ENCODE measurements at regions not wholly inside any gene's neighbourhood (a gene's known extent, or its start where the extent isn't known, plus 50 kb on each side); places are given as distances from the start of the nearest gene placed in this dataset.
A peak's percentile ranks its signal among the peaks of the same experiment; 100 is the strongest.

DNA sequence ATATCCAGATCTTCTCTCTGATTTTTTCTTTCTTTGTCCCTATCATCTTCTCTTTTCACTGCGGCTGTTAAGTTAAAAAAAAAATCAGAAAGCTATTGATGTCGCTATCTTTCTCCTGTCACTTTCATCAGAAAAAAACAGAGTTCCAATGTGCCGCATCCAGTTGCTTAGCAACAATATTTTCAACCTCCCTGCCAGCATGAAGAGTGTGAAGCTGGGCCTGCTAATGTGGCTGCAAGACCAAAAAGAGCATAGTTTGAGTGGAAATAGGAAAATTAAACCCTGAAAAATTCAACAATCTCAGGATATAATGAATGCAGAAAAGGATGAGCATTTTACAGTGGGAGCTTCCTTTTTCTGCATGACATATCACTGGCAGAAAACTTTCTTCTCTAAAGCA lies 1025.4 kb upstream of the LRFN5 start:
- Histone ChIP-seq H4K20me1 (ENCODE audit: insufficient read depth) (no peaks in the 10 kb centered on the region), H3K27me3 (ENCODE audit: insufficient read depth, low read depth, low read length) (no peaks in the 10 kb centered on the region), H3K9me3 (ENCODE audit: low read length) (no peaks in the 10 kb centered on the region), H3K4me3 (ENCODE audit: low read length) (peak overlapping the region; percentile 19), H3K4me2 (ENCODE audit: low read length) (peak overlapping the region; percentile 56), H3K27ac (ENCODE audit: low read length) (peak overlapping the region; percentile 92), H3K79me2 (replicated peaks; ENCODE audit: insufficient read depth, low read length) (no peaks in the 10 kb centered on the region), H3K9ac (ENCODE audit: low read length) (peak overlapping the region; percentile 51), H3K9me2 (ENCODE audit: insufficient read depth, low read length) (no peaks in the 10 kb centered on the region), H2AFZ (ENCODE audit: low read depth, low read length) (no peak overlapping the region), H3K36me3 (ENCODE audit: insufficient read depth, low read length) (no peaks in the 10 kb centered on the region), H3F3A (ENCODE audit: insufficient read depth, low read length, poor library complexity, severe bottlenecking) (peaks cover 7% of the 10 kb centered on the region)
- TF ChIP-seq EZH2 (IDR thresholded peaks at IDR 0.05; ENCODE audit: borderline replicate concordance, insufficient read depth, low read length, poor library complexity, severe bottlenecking) (no peak), RAD21 (conservative IDR thresholded peaks at IDR 0.05) (peak; percentile 57), MXI1 (conservative IDR thresholded peaks at IDR 0.05; ENCODE audit: poor library complexity, severe bottlenecking) (no peak), EP300 (conservative IDR thresholded peaks at IDR 0.05; ENCODE audit: poor library complexity, severe bottlenecking) (peak; percentile 93), SMC3 (conservative IDR thresholded peaks at IDR 0.05; ENCODE audit: poor library complexity) (peak; percentile 51), REST (IDR thresholded peaks at IDR 0.05; ENCODE audit: borderline replicate concordance) (peak; percentile 75), TAF1 (IDR thresholded peaks at IDR 0.05; ENCODE audit: low read depth) (no peak), POLR2AphosphoS5 (IDR thresholded peaks at IDR 0.05) (peak; percentile 61)
- TF ChIP-seq, protein P1, sequence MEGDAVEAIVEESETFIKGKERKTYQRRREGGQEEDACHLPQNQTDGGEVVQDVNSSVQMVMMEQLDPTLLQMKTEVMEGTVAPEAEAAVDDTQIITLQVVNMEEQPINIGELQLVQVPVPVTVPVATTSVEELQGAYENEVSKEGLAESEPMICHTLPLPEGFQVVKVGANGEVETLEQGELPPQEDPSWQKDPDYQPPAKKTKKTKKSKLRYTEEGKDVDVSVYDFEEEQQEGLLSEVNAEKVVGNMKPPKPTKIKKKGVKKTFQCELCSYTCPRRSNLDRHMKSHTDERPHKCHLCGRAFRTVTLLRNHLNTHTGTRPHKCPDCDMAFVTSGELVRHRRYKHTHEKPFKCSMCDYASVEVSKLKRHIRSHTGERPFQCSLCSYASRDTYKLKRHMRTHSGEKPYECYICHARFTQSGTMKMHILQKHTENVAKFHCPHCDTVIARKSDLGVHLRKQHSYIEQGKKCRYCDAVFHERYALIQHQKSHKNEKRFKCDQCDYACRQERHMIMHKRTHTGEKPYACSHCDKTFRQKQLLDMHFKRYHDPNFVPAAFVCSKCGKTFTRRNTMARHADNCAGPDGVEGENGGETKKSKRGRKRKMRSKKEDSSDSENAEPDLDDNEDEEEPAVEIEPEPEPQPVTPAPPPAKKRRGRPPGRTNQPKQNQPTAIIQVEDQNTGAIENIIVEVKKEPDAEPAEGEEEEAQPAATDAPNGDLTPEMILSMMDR (IDR thresholded peaks at IDR 0.05; ENCODE audit: poor library complexity, severe bottlenecking): no peak

DNA sequence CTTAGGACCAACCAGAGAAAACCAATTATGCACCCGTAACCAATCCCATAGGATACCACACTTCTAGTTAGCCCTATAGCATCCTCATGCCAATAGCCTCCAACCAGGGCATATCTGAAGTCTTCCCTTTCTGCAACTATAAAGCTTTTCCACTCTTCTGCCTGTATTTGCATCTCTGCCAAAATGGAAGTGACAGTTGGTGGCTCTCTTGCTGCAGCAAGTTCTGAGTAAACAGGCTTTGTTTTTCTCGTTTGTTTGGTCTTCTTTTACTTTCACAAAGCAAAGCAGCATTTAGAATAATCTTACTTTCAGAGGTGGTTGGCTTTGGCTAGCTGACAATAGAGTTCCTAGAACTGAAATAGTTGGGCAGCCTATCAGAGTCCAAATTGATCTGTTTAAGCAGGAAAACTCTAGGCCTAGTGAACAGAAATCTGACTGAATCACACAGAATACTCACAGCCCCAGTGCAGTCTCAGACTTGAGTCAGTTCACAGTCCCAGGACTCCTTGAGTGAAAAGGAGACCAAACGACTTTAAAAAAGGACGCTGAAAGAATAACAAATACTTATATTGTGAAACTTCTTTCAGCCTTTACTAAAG lies 1029.7 kb upstream of the LRFN5 start:
- H4K20me1 ChIP-seq (ENCODE audit: insufficient read depth): no peaks in the 10 kb centered on the region
- H3K27ac ChIP-seq (ENCODE audit: low read length): no peak overlapping the region
- no peaks in the 10 kb centered on the region for H3K36me3 ChIP-seq (ENCODE audit: insufficient read depth, low read length)
- no peaks in the 10 kb centered on the region for H3K27me3 ChIP-seq (ENCODE audit: insufficient read depth, low read depth, low read length)
- H2AFZ ChIP-seq (ENCODE audit: low read depth, low read length): no peak overlapping the region
- H3K4me2 ChIP-seq (ENCODE audit: low read length): no peak overlapping the region
- TF ChIP-seq POLR2AphosphoS5 (IDR thresholded peaks at IDR 0.05) (no peak), RAD21 (conservative IDR thresholded peaks at IDR 0.05) (no peak), EP300 (conservative IDR thresholded peaks at IDR 0.05; ENCODE audit: poor library complexity, severe bottlenecking) (no peak), REST (IDR thresholded peaks at IDR 0.05; ENCODE audit: borderline replicate concordance) (no peak), EZH2 (IDR thresholded peaks at IDR 0.05; ENCODE audit: borderline replicate concordance, insufficient read depth, low read length, poor library complexity, severe bottlenecking) (no peak), MXI1 (conservative IDR thresholded peaks at IDR 0.05; ENCODE audit: poor library complexity, severe bottlenecking) (no peak), SMC3 (conservative IDR thresholded peaks at IDR 0.05; ENCODE audit: poor library complexity) (no peak), TAF1 (IDR thresholded peaks at IDR 0.05; ENCODE audit: low read depth) (no peak)
- TF ChIP-seq, protein P1 (IDR thresholded peaks at IDR 0.05; ENCODE audit: poor library complexity, severe bottlenecking): no peak
- H3K4me3 ChIP-seq (ENCODE audit: low read length): no peak overlapping the region
- no peaks in the 10 kb centered on the region for H3K9me3 ChIP-seq (ENCODE audit: low read length)
- no peak overlapping the region for H3K9ac ChIP-seq (ENCODE audit: low read length)
- no peaks in the 10 kb centered on the region for H3K9me2 ChIP-seq (ENCODE audit: insufficient read depth, low read length)
- H3F3A ChIP-seq (ENCODE audit: insufficient read depth, low read length, poor library complexity, severe bottlenecking): peaks cover 7% of the 10 kb centered on the region
- no peaks in the 10 kb centered on the region for H3K79me2 ChIP-seq (replicated peaks; ENCODE audit: insufficient read depth, low read length)

Data from neural cell (in vitro differentiated cells).